DOHH2 (cell line): ENCODE measurements at regions not wholly inside any gene's neighbourhood (a gene's known extent, or its start where the extent isn't known, plus 50 kb on each side); places are given as distances from the start of the nearest gene placed in this dataset.

Experiments used
- CTCF ChIP-seq: fragments of 200-600 bp; sonication (generic); IDR thresholded peaks from one replicate; pipeline ENCODE4 v1.5.1; 2014; ENCODE audit warnings: antibody characterized with exemption, mild to moderate bottlenecking, low read depth, low read length; ENCODE audit not compliant: poor library complexity, severe bottlenecking
- EZH2phosphoT487 ChIP-seq: fragments of 200-600 bp; sonication (generic); IDR thresholded peaks from 2 replicates; pipeline ENCODE4 v1.6.1; 2017; ENCODE audit warnings: borderline replicate concordance, mild to moderate bottlenecking, antibody characterized with exemption, low read length, moderate library complexity, mixed read lengths

- TF ChIP-seq CTCF: no peak
- no peak for TF ChIP-seq EZH2phosphoT487
These were observed 135.7 kb upstream of the ADAMTS18 start for GRCh38 chr16:77570574-77570973.
